ENCODE measurements at regions not wholly inside any gene's neighbourhood (a gene's known extent, or its start where the extent isn't known, plus 50 kb on each side); places are given as distances from the start of the nearest gene placed in this dataset.

GRCh38 chr5:88515881-88516819 lies 247.5 kb upstream of the TMEM161B start:
- intact Hi-C loops (cut with micrococcal nuclease; ENCODE audit: unreplicated experiment), result no loop called here
- H3K9me3 ChIP-seq, result no peaks in the 10 kb centered on the region
- no peaks in the 10 kb centered on the region for H3K27me3 ChIP-seq (replicated peaks; ENCODE audit: control insufficient read depth, insufficient read depth, low read length)
- Mint-ChIP-seq H3K4me1 (ENCODE audit: low read depth, unreplicated experiment) (peaks cover 10% of the 10 kb centered on the region), H3K27ac (ENCODE audit: unreplicated experiment) (no peak overlapping the region), H3K27me3 (ENCODE audit: insufficient read depth, unreplicated experiment) (peaks cover 3% of the 10 kb centered on the region), H3K9me3 (ENCODE audit: unreplicated experiment) (no peaks in the 10 kb centered on the region), H3K4me3 (ENCODE audit: unreplicated experiment) (no peak overlapping the region), H3K36me3 (ENCODE audit: insufficient read depth, unreplicated experiment) (no peaks in the 10 kb centered on the region)
- no peak for TF ChIP-seq CTCF (IDR thresholded peaks at IDR 0.05; ENCODE audit: insufficient read depth in 1 of 2, low read depth in 1 of 2, low read length in 1 of 2, severe bottlenecking in 1 of 2, unreplicated experiment in 1 of 2)
- no peak overlapping the region for H3K4me3 ChIP-seq (ENCODE audit: low read depth, low read length)
- DNase-seq, result no peak
- POLR2A ChIA-PET, result no interaction called here
- no TSS peak for BruUV-seq (replicated peaks)
- no peaks in the 10 kb centered on the region for H3K4me1 ChIP-seq
- no peaks in the 10 kb centered on the region for H3K36me3 ChIP-seq (ENCODE audit: control insufficient read depth, insufficient read depth, low read length)
- CTCF ChIA-PET, result no interaction called here

GRCh38 chr5:88515068-88515467 lies 246.4 kb upstream of the TMEM161B start:
- Histone ChIP-seq H3K36me3 (ENCODE audit: control insufficient read depth, insufficient read depth, low read length) (no peaks in the 10 kb centered on the region), H3K27me3 (replicated peaks; ENCODE audit: control insufficient read depth, insufficient read depth, low read length) (no peaks in the 10 kb centered on the region), H3K4me1 (no peaks in the 10 kb centered on the region), H3K9me3 (no peaks in the 10 kb centered on the region), H3K4me3 (ENCODE audit: low read depth, low read length) (no peak overlapping the region)
- intact Hi-C loops (cut with micrococcal nuclease; ENCODE audit: unreplicated experiment), result no loop called here
- H3K4me3 Mint-ChIP-seq (ENCODE audit: unreplicated experiment), result no peak overlapping the region
- BruUV-seq (replicated peaks), result no TSS peak
- H3K27ac Mint-ChIP-seq (ENCODE audit: unreplicated experiment), result no peak overlapping the region
- H3K27me3 Mint-ChIP-seq (ENCODE audit: insufficient read depth, unreplicated experiment), result peaks cover 3% of the 10 kb centered on the region
- ChIA-PET POLR2A (no interaction called here), CTCF (no interaction called here)
- H3K9me3 Mint-ChIP-seq (ENCODE audit: unreplicated experiment), result no peaks in the 10 kb centered on the region
- no peak for DNase-seq
- peaks cover 10% of the 10 kb centered on the region for H3K4me1 Mint-ChIP-seq (ENCODE audit: low read depth, unreplicated experiment)
- H3K36me3 Mint-ChIP-seq (ENCODE audit: insufficient read depth, unreplicated experiment), result no peaks in the 10 kb centered on the region
- no peak for TF ChIP-seq CTCF (IDR thresholded peaks at IDR 0.05; ENCODE audit: insufficient read depth in 1 of 2, low read depth in 1 of 2, low read length in 1 of 2, severe bottlenecking in 1 of 2, unreplicated experiment in 1 of 2)

GRCh38 chr5:88509403-88509802 lies 240.8 kb upstream of the TMEM161B start:
- no TSS peak for BruUV-seq (replicated peaks)
- POLR2A ChIA-PET, result no interaction called here
- no peak overlapping the region for H3K27ac Mint-ChIP-seq (ENCODE audit: unreplicated experiment)
- H3K9me3 Mint-ChIP-seq (ENCODE audit: unreplicated experiment), result no peaks in the 10 kb centered on the region
- no peak for TF ChIP-seq CTCF (IDR thresholded peaks at IDR 0.05; ENCODE audit: insufficient read depth in 1 of 2, low read depth in 1 of 2, low read length in 1 of 2, severe bottlenecking in 1 of 2, unreplicated experiment in 1 of 2)
- no peak overlapping the region for H3K4me3 Mint-ChIP-seq (ENCODE audit: unreplicated experiment)
- Histone ChIP-seq H3K4me3 (ENCODE audit: low read depth, low read length) (no peak overlapping the region), H3K36me3 (ENCODE audit: control insufficient read depth, insufficient read depth, low read length) (no peaks in the 10 kb centered on the region), H3K9me3 (no peaks in the 10 kb centered on the region), H3K27me3 (replicated peaks; ENCODE audit: control insufficient read depth, insufficient read depth, low read length) (no peaks in the 10 kb centered on the region), H3K4me1 (no peaks in the 10 kb centered on the region)
- CTCF ChIA-PET, result no interaction called here
- no peak for DNase-seq
- H3K27me3 Mint-ChIP-seq (ENCODE audit: insufficient read depth, unreplicated experiment), result peaks cover 11% of the 10 kb centered on the region
- intact Hi-C loops (cut with micrococcal nuclease; ENCODE audit: unreplicated experiment), result no loop called here
- H3K36me3 Mint-ChIP-seq (ENCODE audit: insufficient read depth, unreplicated experiment), result no peaks in the 10 kb centered on the region
- H3K4me1 Mint-ChIP-seq (ENCODE audit: low read depth, unreplicated experiment), result no peaks in the 10 kb centered on the region

Measured in Caco-2 (cell line).